Calu3 (cell line): ENCODE measurements at regions not wholly inside any gene's neighbourhood (a gene's known extent, or its start where the extent isn't known, plus 50 kb on each side); places are given as distances from the start of the nearest gene placed in this dataset.

Experiments
- BruUV-seq: library from RNA; stranded (reverse); fragments of 400-500 nt; replicated peaks from 2 replicates; lab custom pipeline; 2021; lab: Mats Ljungman, UMichigan
- CTCF ChIA-PET: fragments of 300-600 bp; sonication (Branson Sonifier 250); formaldehyde crosslinking; loops from one replicate; lab custom pipeline; 2022; ENCODE audit warnings: antibody characterized with exemption; lab: Charles Lee
- DNase-seq: peaks from one replicate; pipeline ENCODE4 v3.0.0; 2022
- H3K27ac Mint-ChIP-seq: one replicate; pipeline ENCODE4 v1.8.0; 2022; ENCODE audit warnings: mixed read lengths; ENCODE audit not compliant: unreplicated experiment
- H3K27me3 Mint-ChIP-seq: one replicate; pipeline ENCODE4 v1.8.0; 2022; ENCODE audit warnings: mixed read lengths; ENCODE audit not compliant: unreplicated experiment
- H3K36me3 Mint-ChIP-seq: one replicate; pipeline ENCODE4 v1.8.0; 2022; ENCODE audit warnings: mild to moderate bottlenecking, moderate library complexity, mixed read lengths; ENCODE audit not compliant: insufficient read depth, unreplicated experiment
- H3K4me1 Mint-ChIP-seq: one replicate; pipeline ENCODE4 v1.8.0; 2022; ENCODE audit warnings: mild to moderate bottlenecking, low read depth, mixed read lengths; ENCODE audit not compliant: unreplicated experiment
- H3K4me3 Mint-ChIP-seq: one replicate; pipeline ENCODE4 v1.8.0; 2022; ENCODE audit warnings: mild to moderate bottlenecking, low read depth, moderate library complexity, mixed read lengths; ENCODE audit not compliant: unreplicated experiment
- H3K9me3 Mint-ChIP-seq: one replicate; pipeline ENCODE4 v1.8.0; 2022; ENCODE audit warnings: low read depth, mixed read lengths; ENCODE audit not compliant: unreplicated experiment
- CTCF ChIP-seq: fragments of 200-600 bp; IDR thresholded peaks from one replicate; pipeline ENCODE4 v1.8.0; 2022; ENCODE audit warnings: antibody characterized with exemption; ENCODE audit not compliant: unreplicated experiment
- intact Hi-C: fragments of 100-400 bp; cut with micrococcal nuclease; formaldehyde crosslinking; loops from one replicate; pipeline ENCODE4 v1.10.0; 2022; ENCODE audit not compliant: unreplicated experiment

GRCh38 chr18:31243740-31244512, 74.0 kb upstream of the DSG1 start:
- H3K9me3 Mint-ChIP-seq, result peaks cover 2% of the 10 kb centered on the region
- intact Hi-C loops, result loop anchor here (2.0 kb wide), 1 partner anchor 145 kb away; no protein-coding TSS in a partner anchor
- peaks cover 28% of the 10 kb centered on the region for H3K36me3 Mint-ChIP-seq
- peak; percentile 57 for DNase-seq
- H3K4me3 Mint-ChIP-seq, result peak overlapping the region; percentile 47
- TSS peak; percentile 79 for BruUV-seq
- TF ChIP-seq CTCF, result no peak
- peak overlapping the region; percentile 92 for H3K27ac Mint-ChIP-seq
- peaks cover 73% of the 10 kb centered on the region for H3K4me1 Mint-ChIP-seq
- CTCF ChIA-PET, result interaction anchor here (0.7 to 1.7 kb wide), 5 partner anchors 18 to 46 kb away, joined by 3 to 5 read pairs (median 4); no protein-coding TSS in a partner anchor
- no peaks in the 10 kb centered on the region for H3K27me3 Mint-ChIP-seq

GRCh38 chr18:31244771-31245394, 73.1 kb upstream of the DSG1 start:
- TSS peak; percentile 96 for BruUV-seq
- H3K4me1 Mint-ChIP-seq, result peaks cover 64% of the 10 kb centered on the region
- intact Hi-C loops, result no loop called here
- H3K36me3 Mint-ChIP-seq, result peaks cover 28% of the 10 kb centered on the region
- H3K9me3 Mint-ChIP-seq, result no peaks in the 10 kb centered on the region
- CTCF ChIA-PET, result interaction anchor here (0.8 to 1.8 kb wide), 4 partner anchors 18 to 145 kb away, joined by 3 to 7 read pairs (median 4); no protein-coding TSS in a partner anchor
- H3K4me3 Mint-ChIP-seq, result peak overlapping the region; percentile 47
- H3K27me3 Mint-ChIP-seq, result no peaks in the 10 kb centered on the region
- H3K27ac Mint-ChIP-seq, result peak overlapping the region; percentile 92
- DNase-seq, result no peak
- TF ChIP-seq CTCF, result no peak

- H3K9me3 Mint-ChIP-seq, result no peaks in the 10 kb centered on the region
- intact Hi-C loops, result no loop called here
Measured at GRCh38 chr18:31245820-31246219, 72.1 kb upstream of the DSG1 start.

More at GRCh38 chr18:31245820-31246219, 72.1 kb upstream of the DSG1 start:
- no peak for DNase-seq
- H3K4me3 Mint-ChIP-seq, result peak overlapping the region; percentile 5
- peak overlapping the region; percentile 25 for H3K27ac Mint-ChIP-seq
- no peak for TF ChIP-seq CTCF
- H3K4me1 Mint-ChIP-seq, result peaks cover 64% of the 10 kb centered on the region
- peaks cover 28% of the 10 kb centered on the region for H3K36me3 Mint-ChIP-seq
- CTCF ChIA-PET, result interaction anchor here (0.9 to 1.8 kb wide), 3 partner anchors 17 to 179 kb away, joined by 3 to 7 read pairs (median 4); no protein-coding TSS in a partner anchor
- no peaks in the 10 kb centered on the region for H3K27me3 Mint-ChIP-seq
- BruUV-seq, result no TSS peak
